ENCODE measurements at regions not wholly inside any gene's neighbourhood (a gene's known extent, or its start where the extent isn't known, plus 50 kb on each side); places are given as distances from the start of the nearest gene placed in this dataset.

DNA sequence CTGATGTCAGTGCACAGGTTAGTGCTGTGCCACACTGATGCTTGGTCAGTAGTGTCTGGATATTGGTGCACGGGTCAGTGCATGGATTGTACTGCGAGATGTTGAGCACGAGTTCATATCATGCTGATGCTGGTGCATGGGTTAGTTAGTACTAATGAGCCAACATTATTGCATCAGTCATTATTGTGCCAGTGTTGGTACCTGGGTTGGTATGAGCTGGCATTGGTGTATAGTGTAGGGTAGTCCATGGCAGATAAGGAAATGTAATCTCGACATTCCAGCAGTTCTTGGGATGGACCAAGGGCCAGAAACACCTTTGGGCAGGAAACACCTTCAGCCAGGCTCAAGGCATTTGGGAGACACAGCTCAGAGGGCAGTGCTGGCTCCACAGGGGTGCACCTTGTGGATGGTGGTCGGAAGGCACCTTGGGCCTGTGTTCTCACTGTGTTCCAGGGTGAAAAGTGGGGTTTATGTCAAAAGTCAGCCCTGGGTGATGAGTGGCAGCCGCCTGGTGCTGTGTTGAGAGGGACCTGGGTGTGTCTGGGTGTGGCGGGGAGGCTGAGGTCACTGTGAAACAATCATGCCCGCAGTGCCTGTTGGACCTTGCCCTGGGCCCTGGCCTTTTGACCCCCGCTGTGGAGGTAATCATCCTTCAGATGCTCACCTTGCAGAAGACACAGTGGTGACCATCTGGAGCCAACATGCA is 100.7 kb upstream of the ZNF469 start:
- intact Hi-C loops (cut with micrococcal nuclease), result no loop called here
- Mint-ChIP-seq H3K27ac (ENCODE audit: low read depth, unreplicated experiment) (no peak overlapping the region), H3K27me3 (ENCODE audit: insufficient read depth, unreplicated experiment) (no peaks in the 10 kb centered on the region), H3K4me3 (ENCODE audit: unreplicated experiment) (peak overlapping the region; percentile 21), H3K4me1 (ENCODE audit: insufficient read depth, unreplicated experiment) (peaks cover 6% of the 10 kb centered on the region), H3K36me3 (ENCODE audit: insufficient read depth, unreplicated experiment) (no peaks in the 10 kb centered on the region), H3K9me3 (ENCODE audit: unreplicated experiment) (no peaks in the 10 kb centered on the region)
- CTCF ChIA-PET, result no interaction called here
- DNase-seq (ENCODE audit: unreplicated experiment), result no peak
- TF ChIP-seq CTCF (IDR thresholded peaks at IDR 0.05; ENCODE audit: unreplicated experiment), result no peak
- BruUV-seq (replicated peaks), result no TSS peak
- POLR2A ChIA-PET, result interaction anchor here (0.6 kb wide), 1 partner anchor 727 kb away, joined by 3 read pairs; no protein-coding TSS in a partner anchor

GRCh38 chr16:88282564-88283395 is 100.0 kb upstream of the ZNF469 start:
- intact Hi-C loops (cut with micrococcal nuclease), result no loop called here
- Mint-ChIP-seq H3K4me3 (ENCODE audit: unreplicated experiment) (no peak overlapping the region), H3K9me3 (ENCODE audit: unreplicated experiment) (no peaks in the 10 kb centered on the region), H3K27me3 (ENCODE audit: insufficient read depth, unreplicated experiment) (no peaks in the 10 kb centered on the region), H3K4me1 (ENCODE audit: insufficient read depth, unreplicated experiment) (peaks cover 6% of the 10 kb centered on the region), H3K27ac (ENCODE audit: low read depth, unreplicated experiment) (no peak overlapping the region), H3K36me3 (ENCODE audit: insufficient read depth, unreplicated experiment) (no peaks in the 10 kb centered on the region)
- ChIA-PET CTCF (no interaction called here), POLR2A (interaction anchor here (0.6 kb wide), 2 partner anchors 294 to 726 kb away, joined by 3 read pairs; no protein-coding TSS in a partner anchor)
- DNase-seq (ENCODE audit: unreplicated experiment), result peak; percentile 37
- BruUV-seq (replicated peaks), result no TSS peak
- TF ChIP-seq CTCF (IDR thresholded peaks at IDR 0.05; ENCODE audit: unreplicated experiment), result no peak

DNA sequence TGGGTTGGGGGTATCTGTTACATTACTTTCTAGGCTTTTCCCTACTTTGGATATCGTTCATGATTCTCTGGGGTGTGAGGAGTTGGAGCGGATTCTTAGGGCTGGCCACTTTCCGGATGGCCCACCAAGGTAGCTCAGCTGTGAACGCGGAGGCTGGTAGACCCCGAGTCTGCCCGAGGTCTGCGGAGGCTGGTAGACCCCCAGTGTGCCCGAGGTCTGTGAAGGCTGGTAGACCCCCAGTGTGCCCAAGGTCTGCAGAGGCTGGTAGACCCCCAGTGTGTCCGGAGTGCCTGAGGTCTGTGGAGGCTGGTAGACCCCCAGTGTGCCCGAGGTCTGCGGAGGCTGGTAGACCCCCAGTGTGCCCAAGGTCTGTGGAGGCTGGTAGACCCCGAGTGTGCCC is 99.2 kb upstream of the ZNF469 start:
- Mint-ChIP-seq H3K27me3 (ENCODE audit: insufficient read depth, unreplicated experiment) (no peaks in the 10 kb centered on the region), H3K4me1 (ENCODE audit: insufficient read depth, unreplicated experiment) (peaks cover 6% of the 10 kb centered on the region), H3K36me3 (ENCODE audit: insufficient read depth, unreplicated experiment) (no peaks in the 10 kb centered on the region), H3K4me3 (ENCODE audit: unreplicated experiment) (no peak overlapping the region), H3K9me3 (ENCODE audit: unreplicated experiment) (no peaks in the 10 kb centered on the region), H3K27ac (ENCODE audit: low read depth, unreplicated experiment) (no peak overlapping the region)
- ChIA-PET POLR2A (no interaction called here), CTCF (no interaction called here)
- TF ChIP-seq CTCF (IDR thresholded peaks at IDR 0.05; ENCODE audit: unreplicated experiment), result no peak
- intact Hi-C loops (cut with micrococcal nuclease), result no loop called here
- DNase-seq (ENCODE audit: unreplicated experiment), result no peak
- BruUV-seq (replicated peaks), result no TSS peak

DNA sequence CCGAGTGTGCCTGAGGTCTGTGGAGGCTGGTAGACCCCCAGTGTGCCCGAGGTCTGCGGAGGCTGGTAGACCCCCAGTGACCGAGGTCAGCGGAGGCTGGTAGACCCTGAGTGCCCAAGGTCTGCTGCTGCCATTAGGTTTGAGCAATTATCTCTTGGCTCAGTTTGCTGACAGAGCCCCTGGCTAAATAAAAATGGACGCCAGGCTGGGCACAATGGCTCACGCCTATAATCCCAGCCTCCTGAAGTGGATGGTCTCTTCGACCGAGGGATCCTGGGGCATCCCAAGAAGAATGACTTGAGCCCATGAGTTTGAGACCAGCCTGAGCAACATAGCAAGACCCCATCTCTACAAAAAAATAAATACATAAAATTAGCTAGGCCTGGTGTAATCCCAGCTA is 98.7 kb upstream of the ZNF469 start:
- DNase-seq (ENCODE audit: unreplicated experiment), result no peak
- intact Hi-C loops (cut with micrococcal nuclease), result no loop called here
- no peak for TF ChIP-seq CTCF (IDR thresholded peaks at IDR 0.05; ENCODE audit: unreplicated experiment)
- peaks cover 6% of the 10 kb centered on the region for H3K4me1 Mint-ChIP-seq (ENCODE audit: insufficient read depth, unreplicated experiment)
- H3K27me3 Mint-ChIP-seq (ENCODE audit: insufficient read depth, unreplicated experiment), result no peaks in the 10 kb centered on the region
- CTCF ChIA-PET, result no interaction called here
- no peak overlapping the region for H3K4me3 Mint-ChIP-seq (ENCODE audit: unreplicated experiment)
- H3K36me3 Mint-ChIP-seq (ENCODE audit: insufficient read depth, unreplicated experiment), result no peaks in the 10 kb centered on the region
- POLR2A ChIA-PET, result no interaction called here
- no peaks in the 10 kb centered on the region for H3K9me3 Mint-ChIP-seq (ENCODE audit: unreplicated experiment)
- H3K27ac Mint-ChIP-seq (ENCODE audit: low read depth, unreplicated experiment), result no peak overlapping the region
- no TSS peak for BruUV-seq (replicated peaks)

Data from MCF 10A (cell line).